NT2/D1 (cell line): ENCODE measurements at regions not wholly inside any gene's neighbourhood (a gene's known extent, or its start where the extent isn't known, plus 50 kb on each side); places are given as distances from the start of the nearest gene placed in this dataset.

Experiments used
- YY1 ChIP-seq: IDR thresholded peaks from 2 replicates; pipeline ENCODE4 v1.6.1; 2011; ENCODE audit not compliant: insufficient read length, insufficient read depth
- ZNF274 ChIP-seq: IDR thresholded peaks from 2 replicates; pipeline ENCODE4 v1.6.1; 2011; ENCODE audit warnings: mild to moderate bottlenecking, low read depth, low read length

- TF ChIP-seq ZNF274 (no peak), YY1 (no peak)
These were observed 80.2 kb upstream of the PHLPP1 start for GRCh38 chr18:62634979-62635630.
